ENCODE measurements at regions not wholly inside any gene's neighbourhood (a gene's known extent, or its start where the extent isn't known, plus 50 kb on each side); places are given as distances from the start of the nearest gene placed in this dataset.

- TF ChIP-seq, protein P1, sequence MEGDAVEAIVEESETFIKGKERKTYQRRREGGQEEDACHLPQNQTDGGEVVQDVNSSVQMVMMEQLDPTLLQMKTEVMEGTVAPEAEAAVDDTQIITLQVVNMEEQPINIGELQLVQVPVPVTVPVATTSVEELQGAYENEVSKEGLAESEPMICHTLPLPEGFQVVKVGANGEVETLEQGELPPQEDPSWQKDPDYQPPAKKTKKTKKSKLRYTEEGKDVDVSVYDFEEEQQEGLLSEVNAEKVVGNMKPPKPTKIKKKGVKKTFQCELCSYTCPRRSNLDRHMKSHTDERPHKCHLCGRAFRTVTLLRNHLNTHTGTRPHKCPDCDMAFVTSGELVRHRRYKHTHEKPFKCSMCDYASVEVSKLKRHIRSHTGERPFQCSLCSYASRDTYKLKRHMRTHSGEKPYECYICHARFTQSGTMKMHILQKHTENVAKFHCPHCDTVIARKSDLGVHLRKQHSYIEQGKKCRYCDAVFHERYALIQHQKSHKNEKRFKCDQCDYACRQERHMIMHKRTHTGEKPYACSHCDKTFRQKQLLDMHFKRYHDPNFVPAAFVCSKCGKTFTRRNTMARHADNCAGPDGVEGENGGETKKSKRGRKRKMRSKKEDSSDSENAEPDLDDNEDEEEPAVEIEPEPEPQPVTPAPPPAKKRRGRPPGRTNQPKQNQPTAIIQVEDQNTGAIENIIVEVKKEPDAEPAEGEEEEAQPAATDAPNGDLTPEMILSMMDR (IDR thresholded peaks at IDR 0.05) = no peak
- TF ChIP-seq POLR2AphosphoS5 (IDR thresholded peaks at IDR 0.05; ENCODE audit: low read depth, low read length) = no peak
- TF ChIP-seq SIN3A (IDR thresholded peaks at IDR 0.05; ENCODE audit: borderline replicate concordance, insufficient read depth, low read depth, low read length) = no peak
- TF ChIP-seq, protein P2, sequence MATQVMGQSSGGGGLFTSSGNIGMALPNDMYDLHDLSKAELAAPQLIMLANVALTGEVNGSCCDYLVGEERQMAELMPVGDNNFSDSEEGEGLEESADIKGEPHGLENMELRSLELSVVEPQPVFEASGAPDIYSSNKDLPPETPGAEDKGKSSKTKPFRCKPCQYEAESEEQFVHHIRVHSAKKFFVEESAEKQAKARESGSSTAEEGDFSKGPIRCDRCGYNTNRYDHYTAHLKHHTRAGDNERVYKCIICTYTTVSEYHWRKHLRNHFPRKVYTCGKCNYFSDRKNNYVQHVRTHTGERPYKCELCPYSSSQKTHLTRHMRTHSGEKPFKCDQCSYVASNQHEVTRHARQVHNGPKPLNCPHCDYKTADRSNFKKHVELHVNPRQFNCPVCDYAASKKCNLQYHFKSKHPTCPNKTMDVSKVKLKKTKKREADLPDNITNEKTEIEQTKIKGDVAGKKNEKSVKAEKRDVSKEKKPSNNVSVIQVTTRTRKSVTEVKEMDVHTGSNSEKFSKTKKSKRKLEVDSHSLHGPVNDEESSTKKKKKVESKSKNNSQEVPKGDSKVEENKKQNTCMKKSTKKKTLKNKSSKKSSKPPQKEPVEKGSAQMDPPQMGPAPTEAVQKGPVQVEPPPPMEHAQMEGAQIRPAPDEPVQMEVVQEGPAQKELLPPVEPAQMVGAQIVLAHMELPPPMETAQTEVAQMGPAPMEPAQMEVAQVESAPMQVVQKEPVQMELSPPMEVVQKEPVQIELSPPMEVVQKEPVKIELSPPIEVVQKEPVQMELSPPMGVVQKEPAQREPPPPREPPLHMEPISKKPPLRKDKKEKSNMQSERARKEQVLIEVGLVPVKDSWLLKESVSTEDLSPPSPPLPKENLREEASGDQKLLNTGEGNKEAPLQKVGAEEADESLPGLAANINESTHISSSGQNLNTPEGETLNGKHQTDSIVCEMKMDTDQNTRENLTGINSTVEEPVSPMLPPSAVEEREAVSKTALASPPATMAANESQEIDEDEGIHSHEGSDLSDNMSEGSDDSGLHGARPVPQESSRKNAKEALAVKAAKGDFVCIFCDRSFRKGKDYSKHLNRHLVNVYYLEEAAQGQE (IDR thresholded peaks at IDR 0.05; ENCODE audit: insufficient read depth in 1 of 2, low read depth in 2 of 2, low read length in 1 of 2) = no peak
These were observed 134.1 kb upstream of the CPXCR1 start for GRCh38 chrX:88612870-88613329.
